ENCODE measurements at regions not wholly inside any gene's neighbourhood (a gene's known extent, or its start where the extent isn't known, plus 50 kb on each side); places are given as distances from the start of the nearest gene placed in this dataset.
"Not testable (repeated sequence)": the region's sequence is repeated elsewhere in the genome, so short reads cannot be mapped to it uniquely, and the experiment has no call there.

DNA sequence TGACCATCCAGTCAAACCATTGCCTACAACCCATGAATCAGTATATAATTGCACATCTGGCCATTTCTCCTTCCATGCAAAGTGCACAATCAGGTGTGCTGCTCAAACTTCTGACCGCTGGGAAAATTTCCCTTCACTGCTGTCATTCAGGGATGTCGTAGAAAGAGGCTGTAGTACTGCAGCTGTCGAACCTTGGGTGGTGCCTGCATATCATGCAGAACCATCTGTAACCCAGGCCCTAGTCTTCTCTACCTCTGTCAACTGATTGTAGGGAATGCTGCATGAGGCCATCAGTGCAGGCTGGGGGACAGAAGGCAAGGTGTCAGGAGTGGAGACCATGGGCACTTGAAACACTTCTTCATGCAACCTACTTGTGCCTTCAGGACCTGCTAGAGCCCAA, 267.5 kb downstream of the CALCRL start:
- Mint-ChIP-seq H3K4me3 (no peak overlapping the region), H3K4me1 (no peaks in the 10 kb centered on the region)

GRCh38 chr2:187178876-187179275, 269.2 kb downstream of the CALCRL start:
- H3K4me1 Mint-ChIP-seq; POLR2A ChIA-PET; H3K36me3 Mint-ChIP-seq; H3K4me3 Mint-ChIP-seq; H3K27ac Mint-ChIP-seq; DNase-seq; ATAC-seq (ENCODE audit: low read depth); H3K9me3 Mint-ChIP-seq; H3K27me3 Mint-ChIP-seq: not testable (repeated sequence)

More for the DNA sequence above, 267.5 kb downstream of the CALCRL start:
- Mint-ChIP-seq H3K27ac (no peak overlapping the region), H3K36me3 (no peaks in the 10 kb centered on the region), H3K27me3 (no peaks in the 10 kb centered on the region), H3K9me3 (no peaks in the 10 kb centered on the region)
- POLR2A ChIA-PET, result no interaction called here
- DNase-seq (no peak), ATAC-seq (ENCODE audit: low read depth) (no peak)

DNA sequence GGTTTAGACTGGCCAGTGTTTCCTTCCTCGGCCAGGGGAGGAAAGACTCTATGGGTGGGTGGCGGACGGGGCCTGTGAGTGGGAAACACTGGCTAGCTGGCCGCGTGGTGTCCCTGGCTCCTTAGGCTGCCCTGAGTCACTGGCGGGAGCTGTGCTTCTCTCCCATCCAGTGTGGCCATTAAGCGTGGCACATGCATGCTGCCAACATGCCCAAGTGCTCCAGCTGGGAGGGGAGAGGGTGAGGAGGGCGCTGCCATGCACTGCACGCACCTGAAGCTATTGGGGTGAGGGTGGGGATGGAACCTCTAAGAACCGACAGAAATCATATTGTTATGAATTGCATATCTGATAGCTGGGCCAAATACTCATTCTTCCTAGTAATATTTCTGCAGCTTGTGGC, 270.8 kb downstream of the CALCRL start:
- Mint-ChIP-seq H3K4me3 (no peak overlapping the region), H3K27me3 (no peaks in the 10 kb centered on the region), H3K9me3 (no peaks in the 10 kb centered on the region), H3K27ac (no peak overlapping the region), H3K4me1 (no peaks in the 10 kb centered on the region), H3K36me3 (no peaks in the 10 kb centered on the region)
- POLR2A ChIA-PET, result no interaction called here
- ATAC-seq (ENCODE audit: low read depth) (no peak), DNase-seq (no peak)

GRCh38 chr2:187174582-187174981, 273.5 kb downstream of the CALCRL start:
- H3K9me3 Mint-ChIP-seq, result no peaks in the 10 kb centered on the region

GRCh38 chr2:187171318-187171717, 276.7 kb downstream of the CALCRL start:
- DNase-seq, result no peak
- no peaks in the 10 kb centered on the region for H3K36me3 Mint-ChIP-seq
- no peak overlapping the region for H3K27ac Mint-ChIP-seq
- no peaks in the 10 kb centered on the region for H3K9me3 Mint-ChIP-seq
- H3K27me3 Mint-ChIP-seq, result peaks cover 2% of the 10 kb centered on the region
- no peak for ATAC-seq (ENCODE audit: low read depth)
- POLR2A ChIA-PET, result no interaction called here
- H3K4me1 Mint-ChIP-seq, result no peaks in the 10 kb centered on the region
- H3K4me3 Mint-ChIP-seq, result no peak overlapping the region

More at GRCh38 chr2:187174582-187174981, 273.5 kb downstream of the CALCRL start:
- H3K4me1 Mint-ChIP-seq, result no peaks in the 10 kb centered on the region
- H3K27me3 Mint-ChIP-seq, result no peaks in the 10 kb centered on the region
- POLR2A ChIA-PET, result no interaction called here
- H3K36me3 Mint-ChIP-seq, result no peaks in the 10 kb centered on the region
- peak; percentile 39 for ATAC-seq (ENCODE audit: low read depth)
- no peak overlapping the region for H3K4me3 Mint-ChIP-seq
- DNase-seq, result no peak
- no peak overlapping the region for H3K27ac Mint-ChIP-seq

DNA sequence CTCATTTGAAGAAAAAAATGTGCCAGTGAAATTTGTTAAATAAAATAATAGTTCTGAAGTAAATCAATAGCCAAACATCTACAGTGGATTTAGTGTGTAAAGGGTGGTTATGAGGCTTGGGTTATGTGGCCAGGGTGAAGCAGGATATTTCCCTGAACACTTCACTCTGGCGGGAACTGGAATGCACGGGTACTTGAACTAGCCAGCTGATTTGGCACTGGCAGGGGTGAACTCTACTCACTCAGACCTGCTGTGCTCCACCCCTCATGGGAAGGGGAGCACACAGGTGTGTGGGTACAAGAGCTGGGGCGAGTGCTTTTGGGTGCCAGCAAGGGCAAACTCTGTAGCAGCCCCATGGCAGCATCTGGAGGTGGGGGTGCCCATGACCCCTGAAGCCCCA, 278.2 kb downstream of the CALCRL start:
- Mint-ChIP-seq H3K9me3 (no peaks in the 10 kb centered on the region), H3K36me3 (no peaks in the 10 kb centered on the region), H3K4me1 (no peaks in the 10 kb centered on the region), H3K27me3 (peaks cover 2% of the 10 kb centered on the region), H3K27ac (no peak overlapping the region), H3K4me3 (no peak overlapping the region)
- POLR2A ChIA-PET, result no interaction called here
- DNase-seq (no peak), ATAC-seq (ENCODE audit: low read depth) (no peak)

DNA sequence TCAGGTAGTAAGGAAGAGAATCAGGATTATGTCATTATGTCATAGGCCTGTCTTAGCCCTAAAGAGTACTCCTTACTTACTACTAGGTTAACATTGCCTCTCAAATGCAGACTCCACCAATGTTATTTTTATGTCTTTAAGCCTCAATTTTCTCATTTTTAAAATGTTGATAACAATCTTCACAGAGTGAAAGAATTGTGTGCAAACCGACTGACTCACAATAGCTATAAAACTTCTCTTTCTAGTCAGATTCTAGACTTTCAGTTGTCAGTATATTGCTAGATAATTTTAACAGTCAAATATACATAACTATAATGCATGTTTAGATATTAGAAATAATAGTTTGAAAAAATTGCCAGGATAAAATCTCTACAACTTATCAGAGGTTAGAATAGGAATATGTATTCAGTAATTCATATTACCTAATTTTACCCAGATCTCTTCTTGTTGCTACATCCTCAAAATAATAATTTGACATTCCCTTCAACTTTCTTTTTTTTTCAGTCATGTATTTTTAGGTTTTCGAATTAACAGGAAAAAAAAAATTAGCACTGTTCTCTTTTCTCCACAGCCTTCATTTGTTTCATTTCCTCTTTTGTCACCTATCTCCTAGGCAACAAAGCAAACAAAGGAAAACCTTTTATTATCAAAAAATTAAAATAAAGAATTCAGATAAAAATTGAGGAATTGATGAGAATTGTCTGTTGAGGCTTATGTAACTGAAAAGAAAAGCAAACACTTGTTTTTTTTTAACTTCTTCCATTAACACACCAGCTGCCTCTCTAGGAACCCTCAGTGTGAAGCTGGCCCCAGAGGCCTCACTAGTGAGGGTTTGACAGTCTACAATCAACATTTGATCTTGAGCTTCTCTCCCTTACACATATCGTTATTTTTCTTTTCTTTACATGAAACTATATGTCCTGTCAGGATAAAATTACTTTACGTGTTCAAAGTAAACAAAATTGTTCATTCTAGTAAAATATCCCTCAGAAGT, 279.0 kb downstream of the CALCRL start:
- DNase-seq (no peak), ATAC-seq (ENCODE audit: low read depth) (no peak)
- Mint-ChIP-seq H3K27ac (no peak overlapping the region), H3K4me3 (no peak overlapping the region), H3K36me3 (no peaks in the 10 kb centered on the region), H3K9me3 (no peaks in the 10 kb centered on the region), H3K4me1 (no peaks in the 10 kb centered on the region), H3K27me3 (peaks cover 2% of the 10 kb centered on the region)
- POLR2A ChIA-PET, result no interaction called here

DNA sequence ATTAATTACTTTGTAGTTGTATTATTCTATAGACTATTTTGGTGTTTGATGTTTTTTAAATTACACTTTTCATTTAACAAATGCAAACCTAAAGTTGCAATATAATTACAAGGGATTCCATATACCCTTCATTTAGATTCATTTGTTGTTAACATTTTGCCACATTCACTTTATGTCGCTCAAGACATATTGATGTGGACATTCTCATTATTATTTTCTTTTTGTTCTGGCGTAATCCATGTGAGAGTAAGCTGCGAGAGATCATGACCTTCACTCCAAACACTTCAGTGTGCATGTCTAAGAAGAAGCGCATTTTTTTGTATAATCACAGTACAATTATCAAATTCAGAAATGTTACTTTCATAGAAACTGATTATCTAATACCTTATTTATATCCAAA, 280.6 kb downstream of the CALCRL start:
- POLR2A ChIA-PET, result no interaction called here

DNA sequence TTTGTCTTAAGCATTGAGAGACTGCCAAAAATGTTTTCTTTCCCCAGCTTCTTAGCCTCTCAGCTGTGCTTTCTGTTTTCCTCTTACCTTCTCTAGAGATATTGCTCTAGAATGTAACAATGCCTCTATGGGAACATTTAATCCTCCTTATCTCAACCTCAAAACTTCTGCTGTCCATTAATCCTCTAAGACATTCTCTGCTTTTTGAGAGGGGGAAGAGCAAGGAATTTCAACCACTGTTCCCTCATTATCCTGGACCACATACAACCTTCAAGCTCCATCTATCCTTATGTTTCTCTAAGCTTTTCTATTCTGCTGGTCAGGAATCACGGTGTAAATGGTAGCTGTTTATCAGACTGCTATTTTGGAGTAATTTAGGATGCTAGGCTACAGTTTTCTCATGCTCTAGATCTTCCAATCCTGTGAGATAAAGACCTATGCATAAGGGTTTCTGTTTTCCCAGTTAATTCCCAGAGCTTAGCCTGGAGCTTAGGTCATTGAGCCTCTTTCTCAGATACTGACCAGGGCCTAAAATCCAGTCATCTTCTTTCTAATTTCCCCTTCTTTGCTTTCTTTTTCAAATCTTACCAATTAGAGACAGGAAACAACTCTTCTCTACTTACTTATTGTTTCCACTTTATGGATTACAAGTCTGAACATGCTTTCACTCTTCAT, 282.0 kb downstream of the CALCRL start:
- no peak for DNase-seq
- no peaks in the 10 kb centered on the region for H3K4me1 Mint-ChIP-seq
- peaks cover 2% of the 10 kb centered on the region for H3K27me3 Mint-ChIP-seq
- H3K36me3 Mint-ChIP-seq, result no peaks in the 10 kb centered on the region
- no peak for ATAC-seq (ENCODE audit: low read depth)
- H3K9me3 Mint-ChIP-seq, result no peaks in the 10 kb centered on the region
- no peak overlapping the region for H3K27ac Mint-ChIP-seq
- no peak overlapping the region for H3K4me3 Mint-ChIP-seq
- POLR2A ChIA-PET, result no interaction called here

More for the DNA sequence above, 280.6 kb downstream of the CALCRL start:
- Mint-ChIP-seq H3K27ac (no peak overlapping the region), H3K36me3 (no peaks in the 10 kb centered on the region), H3K27me3 (peaks cover 2% of the 10 kb centered on the region), H3K9me3 (no peaks in the 10 kb centered on the region), H3K4me3 (no peak overlapping the region), H3K4me1 (no peaks in the 10 kb centered on the region)
- no peak for ATAC-seq (ENCODE audit: low read depth)
- no peak for DNase-seq

DNA sequence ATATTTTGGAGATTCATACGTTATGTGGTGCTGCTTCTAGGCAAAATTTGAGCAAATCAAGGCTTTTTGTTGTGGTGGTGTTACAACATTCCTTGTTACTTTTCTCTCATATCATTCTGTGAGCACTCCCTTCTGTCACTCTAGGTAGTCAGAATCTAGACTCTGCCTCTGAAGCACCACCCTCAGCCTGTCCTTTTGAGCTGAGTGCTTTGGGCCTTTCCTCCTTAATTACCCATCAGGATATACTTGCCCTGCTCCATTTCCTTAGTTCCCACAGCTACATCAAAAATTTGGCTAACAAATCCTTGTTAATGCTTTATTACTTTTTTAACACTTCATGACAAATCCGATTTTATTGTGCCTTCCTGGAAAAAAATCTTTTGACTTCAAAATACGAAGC, 289.6 kb downstream of the CALCRL start:
- Mint-ChIP-seq H3K4me3 (no peak overlapping the region), H3K9me3 (peaks cover 5% of the 10 kb centered on the region), H3K27me3 (no peaks in the 10 kb centered on the region), H3K4me1 (no peaks in the 10 kb centered on the region), H3K36me3 (no peaks in the 10 kb centered on the region), H3K27ac (no peak overlapping the region)
- no peak for DNase-seq
- POLR2A ChIA-PET, result no interaction called here
- ATAC-seq (ENCODE audit: low read depth), result no peak

DNA sequence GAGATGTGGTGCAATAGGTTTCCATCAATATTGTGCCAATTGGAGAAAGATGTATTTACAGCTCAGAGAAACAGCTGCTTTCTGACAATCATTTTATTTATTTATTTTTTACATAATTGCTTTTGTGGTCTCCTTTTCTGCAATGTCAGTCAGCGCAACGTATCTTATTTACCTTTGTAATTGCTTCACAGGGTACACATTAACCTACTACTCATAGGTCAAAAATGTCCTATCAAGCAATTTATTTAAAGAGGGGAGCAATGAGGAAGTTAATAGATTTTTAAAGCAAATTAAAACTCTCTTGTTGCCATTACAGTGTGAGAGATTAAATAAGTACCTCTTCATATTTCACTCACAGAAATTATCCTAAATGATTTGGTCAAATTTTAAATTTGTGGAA, 291.0 kb downstream of the CALCRL start:
- H3K4me1 Mint-ChIP-seq, result no peaks in the 10 kb centered on the region
- H3K27ac Mint-ChIP-seq, result no peak overlapping the region
- no peaks in the 10 kb centered on the region for H3K27me3 Mint-ChIP-seq
- no peak for DNase-seq
- H3K4me3 Mint-ChIP-seq, result no peak overlapping the region
- H3K36me3 Mint-ChIP-seq, result no peaks in the 10 kb centered on the region
- ATAC-seq (ENCODE audit: low read depth), result no peak
- POLR2A ChIA-PET, result no interaction called here
- H3K9me3 Mint-ChIP-seq, result peaks cover 5% of the 10 kb centered on the region

GRCh38 chr2:187155476-187155875, 292.6 kb downstream of the CALCRL start:
- Mint-ChIP-seq H3K27ac (no peak overlapping the region), H3K4me1 (no peaks in the 10 kb centered on the region), H3K27me3 (no peaks in the 10 kb centered on the region), H3K4me3 (no peak overlapping the region), H3K9me3 (peaks cover 5% of the 10 kb centered on the region), H3K36me3 (no peaks in the 10 kb centered on the region)
- ATAC-seq (ENCODE audit: low read depth), result no peak
- POLR2A ChIA-PET, result no interaction called here
- DNase-seq, result no peak

DNA sequence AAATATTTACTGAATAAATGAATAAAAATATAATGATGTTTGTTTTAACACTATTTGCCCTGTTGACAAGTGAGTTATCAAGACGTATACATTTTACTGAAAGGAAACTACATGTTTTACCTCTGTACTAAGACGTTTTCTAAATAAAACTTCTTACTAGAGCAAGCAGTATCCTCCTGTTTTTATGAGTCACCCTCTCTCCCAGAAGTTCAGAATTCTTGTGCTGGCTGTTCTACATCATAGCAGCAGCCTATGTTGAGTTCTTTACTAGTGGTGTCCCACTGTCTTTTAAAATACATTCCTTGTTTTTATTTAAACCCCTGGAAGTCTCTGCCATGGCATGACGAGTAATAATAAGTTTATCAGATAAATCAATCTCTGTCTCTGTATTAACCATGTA, 297.4 kb downstream of the CALCRL start:
- no peak overlapping the region for H3K27ac Mint-ChIP-seq
- H3K27me3 Mint-ChIP-seq, result no peaks in the 10 kb centered on the region
- no peak overlapping the region for H3K4me3 Mint-ChIP-seq
- DNase-seq (no peak), ATAC-seq (ENCODE audit: low read depth) (no peak)
- H3K4me1 Mint-ChIP-seq, result no peaks in the 10 kb centered on the region
- H3K36me3 Mint-ChIP-seq, result no peaks in the 10 kb centered on the region
- H3K9me3 Mint-ChIP-seq, result peaks cover 4% of the 10 kb centered on the region
- POLR2A ChIA-PET, result no interaction called here

- POLR2A ChIA-PET, result no interaction called here
- H3K27me3 Mint-ChIP-seq, result no peaks in the 10 kb centered on the region
- H3K27ac Mint-ChIP-seq, result no peak overlapping the region
- no peaks in the 10 kb centered on the region for H3K4me1 Mint-ChIP-seq
- DNase-seq (no peak), ATAC-seq (ENCODE audit: low read depth) (no peak)
- H3K9me3 Mint-ChIP-seq, result no peaks in the 10 kb centered on the region
- H3K4me3 Mint-ChIP-seq, result no peak overlapping the region
- no peaks in the 10 kb centered on the region for H3K36me3 Mint-ChIP-seq
Observed at GRCh38 chr2:187148059-187148714, 299.2 kb upstream of the ZSWIM2 start.

Data from activated naive CD8-positive, alpha-beta T cell treated with anti-CD3 and anti-CD28 coated beads, Interleukin-2, amount 10 ng/mL, durations not matched to agents 7 days and 5 days (primary cell).